GM12875 (cell line): ENCODE measurements at regions not wholly inside any gene's neighbourhood (a gene's known extent, or its start where the extent isn't known, plus 50 kb on each side); places are given as distances from the start of the nearest gene placed in this dataset.

Experiments used
- H3K4me3 ChIP-seq: one replicate; pipeline ENCODE4 v1.5.1; 2011; ENCODE audit warnings: low read depth, low read length, control low read depth
- TF ChIP-seq, protein P1 (sequence below): IDR thresholded peaks from 2 replicates; pipeline ENCODE4 v1.5.1; 2011; ENCODE audit warnings: low read depth, mild to moderate bottlenecking, control low read depth, inconsistent platforms, low read length, moderate library complexity, borderline replicate concordance; ENCODE audit not compliant: insufficient read depth

DNA sequence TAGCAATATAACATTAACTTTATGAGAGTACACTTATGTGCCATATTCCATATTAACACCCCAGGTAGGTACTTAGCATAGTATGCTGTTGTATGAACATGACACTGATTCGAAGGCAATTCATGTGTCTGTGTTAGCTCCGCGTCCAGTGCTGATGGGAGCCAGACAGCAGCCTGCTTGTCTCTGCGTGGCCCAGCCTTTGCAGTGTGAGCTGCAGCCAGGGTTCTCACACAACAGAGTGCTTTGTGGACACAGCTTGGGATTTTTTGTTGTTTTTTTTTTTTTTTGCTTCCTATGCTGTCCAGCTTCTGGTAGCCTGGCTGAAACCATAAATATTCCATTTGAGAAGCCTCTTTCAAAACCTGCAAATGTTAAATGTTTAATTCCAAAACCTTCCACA lies 350.9 kb downstream of the SMOC2 start:
- no peak overlapping the region for H3K4me3 ChIP-seq
- TF ChIP-seq, protein P1, sequence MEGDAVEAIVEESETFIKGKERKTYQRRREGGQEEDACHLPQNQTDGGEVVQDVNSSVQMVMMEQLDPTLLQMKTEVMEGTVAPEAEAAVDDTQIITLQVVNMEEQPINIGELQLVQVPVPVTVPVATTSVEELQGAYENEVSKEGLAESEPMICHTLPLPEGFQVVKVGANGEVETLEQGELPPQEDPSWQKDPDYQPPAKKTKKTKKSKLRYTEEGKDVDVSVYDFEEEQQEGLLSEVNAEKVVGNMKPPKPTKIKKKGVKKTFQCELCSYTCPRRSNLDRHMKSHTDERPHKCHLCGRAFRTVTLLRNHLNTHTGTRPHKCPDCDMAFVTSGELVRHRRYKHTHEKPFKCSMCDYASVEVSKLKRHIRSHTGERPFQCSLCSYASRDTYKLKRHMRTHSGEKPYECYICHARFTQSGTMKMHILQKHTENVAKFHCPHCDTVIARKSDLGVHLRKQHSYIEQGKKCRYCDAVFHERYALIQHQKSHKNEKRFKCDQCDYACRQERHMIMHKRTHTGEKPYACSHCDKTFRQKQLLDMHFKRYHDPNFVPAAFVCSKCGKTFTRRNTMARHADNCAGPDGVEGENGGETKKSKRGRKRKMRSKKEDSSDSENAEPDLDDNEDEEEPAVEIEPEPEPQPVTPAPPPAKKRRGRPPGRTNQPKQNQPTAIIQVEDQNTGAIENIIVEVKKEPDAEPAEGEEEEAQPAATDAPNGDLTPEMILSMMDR, result no peak

DNA sequence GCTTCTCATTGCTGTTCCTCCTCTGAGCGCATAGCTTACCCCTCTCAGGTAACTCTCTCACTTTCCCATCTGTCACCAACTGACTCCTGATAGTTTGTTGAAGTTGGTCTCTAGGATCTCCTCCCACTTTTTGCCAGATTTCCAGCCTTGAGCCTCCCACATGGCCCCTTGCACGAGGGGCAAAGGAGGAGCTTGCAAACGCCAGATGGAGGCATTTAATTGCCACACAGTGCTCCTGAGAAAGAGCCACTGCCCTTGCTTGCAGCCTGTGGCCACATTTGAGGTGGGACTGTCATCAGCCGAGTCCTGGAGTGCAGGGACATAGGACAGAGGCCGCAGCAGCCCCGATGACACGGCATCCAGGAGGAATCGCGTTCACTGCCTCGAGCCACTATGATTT lies 348.7 kb downstream of the SMOC2 start:
- no peak overlapping the region for H3K4me3 ChIP-seq
- TF ChIP-seq, protein P1, result no peak

DNA sequence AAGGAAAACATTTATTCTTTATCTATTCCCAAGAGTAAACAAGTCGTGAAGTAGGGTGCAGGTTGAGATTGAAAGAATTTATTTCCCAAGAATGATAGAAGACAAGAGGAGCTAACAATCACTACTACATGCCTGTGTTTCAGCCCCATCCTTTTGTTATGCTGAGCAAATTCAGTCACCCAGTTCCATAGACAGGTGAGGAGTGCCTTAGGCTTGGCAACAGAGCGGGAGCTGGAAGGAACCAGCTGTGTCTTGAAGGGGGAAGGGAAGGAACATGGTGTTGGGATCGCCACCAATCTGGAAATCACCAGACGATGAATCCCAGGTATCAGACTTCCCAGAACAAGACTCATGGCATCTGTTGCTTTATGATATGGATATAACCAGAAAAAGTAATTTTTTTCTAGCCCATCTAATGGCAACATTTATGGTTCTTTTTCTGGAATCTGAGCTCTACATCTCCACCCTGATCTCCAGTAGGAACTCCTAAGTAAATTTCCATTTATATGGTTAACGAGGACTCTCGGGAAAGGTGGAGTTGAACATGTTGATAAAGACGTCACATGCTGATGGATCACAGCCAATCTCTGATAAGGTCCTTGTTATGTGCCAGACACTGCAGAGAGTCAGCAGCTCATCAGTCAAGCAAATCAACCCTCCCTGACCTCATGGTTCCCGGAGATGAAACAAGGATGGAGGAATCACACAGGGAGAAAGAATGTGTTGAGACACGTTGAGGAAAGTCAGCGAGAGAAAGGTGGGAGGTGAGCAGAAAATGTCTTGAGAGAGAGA lies 344.9 kb downstream of the SMOC2 start:
- no peak overlapping the region for H3K4me3 ChIP-seq
- TF ChIP-seq, protein P1, result no peak

DNA sequence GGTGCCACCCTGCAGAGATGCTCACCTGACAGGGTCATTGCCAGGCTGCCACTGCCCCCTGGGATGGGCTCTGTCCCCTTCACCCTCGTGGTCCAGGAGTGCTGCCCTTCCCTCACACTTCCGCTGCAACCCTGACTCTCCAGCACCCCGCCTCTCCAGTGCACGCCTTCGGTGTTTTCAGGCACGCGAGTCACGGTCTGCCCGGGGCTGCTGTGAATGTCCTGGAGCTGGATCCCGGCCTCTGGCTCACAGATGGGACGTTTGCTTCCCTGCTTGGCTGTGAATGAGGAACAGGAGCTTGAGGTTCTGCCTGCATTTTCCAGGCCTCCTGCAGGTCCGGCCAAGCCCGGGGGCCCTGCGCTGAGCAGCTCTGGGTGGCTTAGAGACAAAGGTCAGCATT lies 343.4 kb downstream of the SMOC2 start:
- H3K4me3 ChIP-seq, result no peak overlapping the region
- TF ChIP-seq, protein P1, result no peak

DNA sequence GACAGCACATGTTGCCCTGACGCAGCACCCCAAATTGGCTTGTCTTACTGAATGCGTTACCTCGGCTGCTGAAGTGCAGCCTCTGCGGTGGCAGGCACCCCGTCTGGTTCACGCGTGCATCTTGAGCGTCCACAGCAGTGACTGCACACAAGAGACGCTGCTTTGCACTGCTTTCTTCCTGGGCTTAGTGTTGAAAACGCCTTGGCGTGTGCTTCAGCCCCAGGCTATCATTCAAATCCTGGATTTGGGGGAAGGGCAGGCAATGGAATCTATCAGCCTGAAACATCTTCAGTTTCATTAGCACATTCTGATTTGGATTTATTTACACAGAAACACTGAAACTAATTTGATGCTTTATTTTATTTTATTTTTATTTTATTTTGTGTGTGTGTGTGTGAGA lies 342.7 kb downstream of the SMOC2 start:
- TF ChIP-seq, protein P1, result no peak
- no peak overlapping the region for H3K4me3 ChIP-seq

DNA sequence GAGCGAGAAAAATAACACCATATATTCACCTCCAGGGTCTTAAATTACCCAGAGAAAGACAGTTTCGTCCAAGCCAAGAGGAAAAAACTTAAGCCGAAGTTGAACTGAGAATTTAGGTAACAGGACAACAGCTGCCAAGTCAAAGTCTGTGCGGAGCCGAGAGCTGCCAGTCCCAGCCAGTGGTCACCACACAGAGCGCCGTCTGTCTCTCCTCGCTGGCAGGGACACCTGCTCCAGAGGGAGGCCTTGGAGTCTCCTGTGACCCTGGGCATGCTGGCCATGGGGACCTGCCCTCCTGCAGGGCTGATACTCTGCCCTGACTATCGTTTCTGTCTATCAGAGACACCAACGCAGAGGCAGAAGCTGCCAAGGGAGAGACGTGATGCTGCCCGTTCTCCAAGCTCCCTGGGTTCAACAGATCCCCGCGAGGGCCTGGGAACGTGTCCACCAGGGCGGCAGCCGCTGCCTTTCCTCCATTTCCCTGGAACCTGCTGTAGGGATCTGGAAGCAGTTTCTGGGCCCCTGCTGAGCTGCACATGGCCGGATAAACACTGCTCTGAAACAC lies 341.3 kb downstream of the SMOC2 start:
- no peak overlapping the region for H3K4me3 ChIP-seq
- TF ChIP-seq, protein P1, result no peak

DNA sequence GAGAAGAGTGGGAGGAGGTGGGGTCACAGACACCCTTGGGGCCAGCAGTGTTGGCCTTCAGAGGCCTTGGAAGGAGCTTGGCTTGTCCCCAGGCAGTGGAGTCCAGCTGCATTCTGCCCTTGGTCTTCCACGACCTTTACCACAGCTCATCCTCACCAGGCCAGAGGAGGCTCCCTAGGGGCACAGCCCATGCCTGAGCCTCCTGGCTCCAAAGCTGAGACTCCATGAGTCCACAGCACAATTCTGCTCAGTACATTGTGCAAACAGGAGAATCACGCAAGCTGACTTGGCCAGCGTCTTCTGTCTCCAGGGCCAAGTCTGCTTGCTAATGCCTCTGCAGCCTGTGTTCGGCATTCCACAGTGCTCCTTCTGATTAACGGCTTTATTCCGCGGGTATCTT lies 337.2 kb downstream of the SMOC2 start:
- TF ChIP-seq, protein P1, result no peak
- no peak overlapping the region for H3K4me3 ChIP-seq
